Peyer's patch (tissue), 4 donors: ENCODE measurements at regions not wholly inside any gene's neighbourhood (a gene's known extent, or its start where the extent isn't known, plus 50 kb on each side); places are given as distances from the start of the nearest gene placed in this dataset.
A peak's percentile ranks its signal among the peaks of the same experiment; 100 is the strongest.

Source experiments
- DNase-seq, 3 donors: peaks; one replicate each; pipeline ENCODE4 v3.0.0-alpha.2; 2017 to 2019
- H3K27ac ChIP-seq, 4 donors: fragments of 200-600 bp; sonication (generic); one replicate each; pipeline ENCODE4 v1.5.1; 2016 to 2019
- H3K27me3 ChIP-seq, 2 donors: fragments of 200-600 bp; sonication (generic); one replicate each; pipeline ENCODE4 v1.5.1; 2019
- H3K36me3 ChIP-seq, 3 donors: fragments of 200-600 bp; sonication (generic); one replicate each; pipeline ENCODE4 v1.5.1; 2016 to 2019
- H3K4me1 ChIP-seq, 4 donors: fragments of 200-600 bp; sonication (generic); one replicate each; pipeline ENCODE4 v1.5.1; 2016 to 2019
- H3K4me3 ChIP-seq, 4 donors: fragments of 200-600 bp; sonication (generic); 1 replicate in 3 of 4; 2 replicates in 1 of 4; pipeline ENCODE4 v1.5.1; 2016 to 2019; ENCODE audit warnings: mild to moderate bottlenecking in 1 of 4
- H3K9me3 ChIP-seq, 4 donors: fragments of 200-600 bp; sonication (generic); one replicate each; pipeline ENCODE4 v1.5.1; 2016 to 2019; ENCODE audit warnings: mild to moderate bottlenecking in 1 of 4
- CTCF ChIP-seq, 6 experiments: fragments of 450-650 bp in 4 of 6; fragments of 200-600 bp in 2 of 6; sonication (generic) in 1 of 6; IDR thresholded peaks; one replicate each; pipeline ENCODE4 v1.5.1; 2017 to 2019; ENCODE audit warnings: antibody characterized with exemption in 6 of 6, mild to moderate bottlenecking in 3 of 6, moderate library complexity in 1 of 6
- POLR2A ChIP-seq, 2 donors: fragments of 450-650 bp; IDR thresholded peaks; one replicate each; pipeline ENCODE4 v1.5.1; 2017; ENCODE audit warnings: antibody characterized with exemption in 2 of 2, mild to moderate bottlenecking in 2 of 2, moderate library complexity in 2 of 2

GRCh38 chr10:4294996-4295792, 510.2 kb upstream of the KLF6 start:
- Histone ChIP-seq H3K4me3 (no peak overlapping the region), H3K27ac (no peak overlapping the region), H3K36me3 (no peaks in the 10 kb centered on the region), H3K27me3 (no peaks in the 10 kb centered on the region), H3K9me3 (no peaks in the 10 kb centered on the region), H3K4me1 (no peaks in the 10 kb centered on the region)
- TF ChIP-seq CTCF (IDR thresholded peaks at IDR 0.05) (no peak), POLR2A (IDR thresholded peaks at IDR 0.05) (no peak)
- no peak for DNase-seq

- Histone ChIP-seq H3K9me3 (no peaks in the 10 kb centered on the region), H3K4me1 (no peaks in the 10 kb centered on the region), H3K27me3 (no peaks in the 10 kb centered on the region), H3K27ac (no peak overlapping the region), H3K36me3 (no peaks in the 10 kb centered on the region), H3K4me3 (no peak overlapping the region)
- no peak for TF ChIP-seq POLR2A (IDR thresholded peaks at IDR 0.05)
- TF ChIP-seq CTCF (IDR thresholded peaks at IDR 0.05): no peak
- DNase-seq: no peak
Measured at GRCh38 chr10:4294271-4294670, 509.3 kb upstream of the KLF6 start.

GRCh38 chr10:4291990-4292389, 507.0 kb upstream of the KLF6 start:
- no peaks in the 10 kb centered on the region for H3K27me3 ChIP-seq
- H3K4me3 ChIP-seq: no peak overlapping the region
- TF ChIP-seq CTCF (IDR thresholded peaks at IDR 0.05) (no peak), POLR2A (IDR thresholded peaks at IDR 0.05) (no peak)
- H3K36me3 ChIP-seq: no peaks in the 10 kb centered on the region
- no peaks in the 10 kb centered on the region for H3K9me3 ChIP-seq
- no peaks in the 10 kb centered on the region for H3K4me1 ChIP-seq
- H3K27ac ChIP-seq: no peak overlapping the region
- DNase-seq: no peak

- peak overlapping the region; percentile 38 to 75 (median 62) for H3K27ac ChIP-seq
- no peak for DNase-seq
- no peaks in the 10 kb centered on the region for H3K27me3 ChIP-seq
- H3K36me3 ChIP-seq: no peaks in the 10 kb centered on the region
- peaks cover 0 to 9% (median 0%) of the 10 kb centered on the region in 4 donors for H3K4me1 ChIP-seq
- TF ChIP-seq CTCF (IDR thresholded peaks at IDR 0.05) (no peak), POLR2A (IDR thresholded peaks at IDR 0.05) (no peak)
- H3K4me3 ChIP-seq: no peak overlapping the region
- H3K9me3 ChIP-seq: no peaks in the 10 kb centered on the region
Measured at GRCh38 chr10:4285121-4285520, 500.1 kb upstream of the KLF6 start.

GRCh38 chr10:4283846-4284610, 499.0 kb upstream of the KLF6 start:
- H3K27me3 ChIP-seq: no peaks in the 10 kb centered on the region
- H3K27ac ChIP-seq: peak overlapping the region; percentile 38 to 75 (median 62)
- TF ChIP-seq POLR2A (IDR thresholded peaks at IDR 0.05) (no peak), CTCF (IDR thresholded peaks at IDR 0.05) (no peak)
- no peaks in the 10 kb centered on the region for H3K36me3 ChIP-seq
- no peaks in the 10 kb centered on the region for H3K9me3 ChIP-seq
- H3K4me1 ChIP-seq: peaks cover 0 to 10% (median 0%) of the 10 kb centered on the region in 4 donors
- DNase-seq: peak in 1 of 3 donors; percentile 75
- no peak overlapping the region for H3K4me3 ChIP-seq
